HepG2 (cell line): ENCODE measurements at regions not wholly inside any gene's neighbourhood (a gene's known extent, or its start where the extent isn't known, plus 50 kb on each side); places are given as distances from the start of the nearest gene placed in this dataset.

Experiments
- ATAC-seq: fragments of 200-7000 bp; cut with Tn5 transposase; 3 replicates; pipeline ENCODE4 v1.9.1; 2020; ENCODE audit warnings: mild to moderate bottlenecking, moderate library complexity
- BruUV-seq: library from RNA; stranded (reverse); fragments of 400-500 nt; replicated peaks from 2 replicates; lab custom pipeline; 2021; lab: Mats Ljungman, UMichigan
- CTCF ChIA-PET: fragments of 300-600 bp; formaldehyde crosslinking; extraction: SDS; loops from one replicate; lab custom pipeline; 2021; ENCODE audit warnings: low total read pairs, inconsistent platforms, low intra/inter-chr PET ratio; lab: Yijun Ruan, JAX
- POLR2A ChIA-PET: fragments of 350-600 bp; sonication (Branson Sonifier 250); formaldehyde crosslinking; loops from one replicate; lab custom pipeline; 2020; ENCODE audit warnings: antibody characterized with exemption, inconsistent platforms; lab: Yijun Ruan, JAX
- DNase-seq: peaks from one replicate; pipeline ENCODE4 v3.0.0-alpha.2; 2015; ENCODE audit warnings: low spot score
- FAIRE-seq: peaks from 3 replicates; lab custom pipeline; 2011; peaks lifted over from hg19 to GRCh38; lab: Jason Lieb, UNC
- H2AFZ ChIP-seq: one replicate; pipeline ENCODE4 v1.6.1; 2011; ENCODE audit warnings: low read length, inconsistent platforms
- H3K27ac ChIP-seq: fragments of 300-600 bp; 3 replicates; pipeline ENCODE4 v1.8.0; 2011; ENCODE audit warnings: mixed run types, mild to moderate bottlenecking, mixed read lengths, low read length, inconsistent platforms; ENCODE audit not compliant: insufficient read depth; ENCODE audit errors: extremely low read length
- H3K27me3 ChIP-seq, 2 experiments: fragments of 200-600 bp in 1 of 2; 2 replicates in 1 of 2; 3 replicates in 1 of 2; pipeline versions ENCODE4 v1.6.0 to v1.8.0; 2011; ENCODE audit warnings: low read length in 2 of 2, mild to moderate bottlenecking in 2 of 2, moderate library complexity in 2 of 2, inconsistent platforms in 1 of 2; ENCODE audit not compliant: insufficient read depth in 2 of 2, control insufficient read depth in 1 of 2
- H3K36me3 ChIP-seq, 2 experiments: fragments of 200-600 bp in 1 of 2; replicated peaks in 1 of 2; 2 replicates in 1 of 2; 3 replicates in 1 of 2; pipeline versions ENCODE4 v1.5.1 to v1.8.0; 2011; ENCODE audit warnings: low read length in 2 of 2, inconsistent platforms in 1 of 2; ENCODE audit not compliant: insufficient read depth in 2 of 2, control insufficient read depth in 1 of 2
- H3K4me1 ChIP-seq: 2 replicates; pipeline ENCODE4 v1.5.1; 2012; ENCODE audit warnings: low read length, inconsistent platforms; ENCODE audit not compliant: insufficient read depth
- H3K4me2 ChIP-seq: 2 replicates; pipeline ENCODE4 v1.6.0; 2011; ENCODE audit warnings: low read depth, low read length, inconsistent platforms
- H3K4me3 ChIP-seq, 3 experiments: fragments of 200-600 bp in 1 of 3; sonication (generic), shearing (Covaris generic) in 1 of 3; replicated peaks in 1 of 3; 2 replicates each; pipeline ENCODE4 v1.5.1; 2011 to 2016; ENCODE audit warnings: low read length in 3 of 3, inconsistent platforms in 2 of 3, low read depth in 2 of 3, mild to moderate bottlenecking in 2 of 3, control low read depth in 1 of 3, mixed read lengths in 1 of 3; ENCODE audit not compliant: insufficient read depth in 1 of 3
- H3K79me2 ChIP-seq: one replicate; pipeline ENCODE4 v1.6.1; 2011; ENCODE audit warnings: low read length, inconsistent platforms; ENCODE audit not compliant: insufficient read depth
- H3K9ac ChIP-seq: 2 replicates; pipeline ENCODE4 v1.6.0; 2011; ENCODE audit warnings: mild to moderate bottlenecking, low read depth, low read length, inconsistent platforms; ENCODE audit not compliant: insufficient read depth
- H3K9me3 ChIP-seq: 2 replicates; pipeline ENCODE4 v1.5.1; 2012; ENCODE audit warnings: mild to moderate bottlenecking, low read length
- H4K20me1 ChIP-seq: 2 replicates; pipeline ENCODE4 v1.6.0; 2011; ENCODE audit warnings: inconsistent platforms, mild to moderate bottlenecking, low read length, moderate library complexity; ENCODE audit not compliant: insufficient read depth
- GPBP1L1 ChIP-seq: sonication (generic); formaldehyde crosslinking; IDR thresholded peaks from 2 replicates; pipeline ENCODE4 v1.5.0; 2020; ENCODE audit warnings: mild to moderate bottlenecking, missing genetic modification reagents
- GZF1 ChIP-seq: sonication (generic); formaldehyde crosslinking; IDR thresholded peaks from 2 replicates; pipeline ENCODE4 v1.5.1; 2020; ENCODE audit warnings: mild to moderate bottlenecking, missing genetic modification reagents
- HOXA3 ChIP-seq: sonication (generic); formaldehyde crosslinking; IDR thresholded peaks from 2 replicates; pipeline ENCODE4 v1.5.0; 2020; ENCODE audit warnings: missing genetic modification reagents
- KDM5A ChIP-seq: fragments of 200-600 bp; sonication (generic); IDR thresholded peaks from 2 replicates; pipeline ENCODE4 v1.7.0; 2018; ENCODE audit warnings: antibody characterized with exemption, mild to moderate bottlenecking, low read length, borderline replicate concordance
- KLF12 ChIP-seq: sonication (generic); formaldehyde crosslinking; IDR thresholded peaks from 2 replicates; pipeline ENCODE4 v1.4.0; 2020; ENCODE audit warnings: missing genetic modification reagents, borderline replicate concordance
- NFYB ChIP-seq: sonication (generic); formaldehyde crosslinking; IDR thresholded peaks from 2 replicates; pipeline ENCODE4 v1.4.0; 2020; ENCODE audit warnings: missing genetic modification reagents
- RBFOX2 ChIP-seq: fragments of 200-400 bp; formaldehyde crosslinking; IDR thresholded peaks from 2 replicates; pipeline ENCODE4 v1.6.1; 2017; ENCODE audit warnings: low read depth, mild to moderate bottlenecking, low read length
- SNAPC4 ChIP-seq: sonication (generic); formaldehyde crosslinking; IDR thresholded peaks from 2 replicates; pipeline ENCODE4 v1.4.0; 2020; ENCODE audit warnings: mild to moderate bottlenecking, missing genetic modification reagents
- ZNF136 ChIP-seq: sonication (generic); formaldehyde crosslinking; IDR thresholded peaks from 2 replicates; pipeline ENCODE4 v1.8.1; 2022; ENCODE audit warnings: low read depth, mild to moderate bottlenecking, moderate library complexity, missing genetic modification reagents
- ZNF276 ChIP-seq: sonication (generic); formaldehyde crosslinking; IDR thresholded peaks from 2 replicates; pipeline ENCODE4 v1.4.0; 2020; ENCODE audit warnings: mild to moderate bottlenecking, low read depth, missing genetic modification reagents
- ZNF549 ChIP-seq: sonication (generic); formaldehyde crosslinking; IDR thresholded peaks from 2 replicates; pipeline ENCODE4 v1.5.0; 2020; ENCODE audit warnings: missing genetic modification reagents
- ZNF629 ChIP-seq: sonication (generic); formaldehyde crosslinking; conservative IDR thresholded peaks from 2 replicates; pipeline ENCODE4 v1.5.0; 2020; ENCODE audit warnings: missing genetic modification reagents
- ZNF670 ChIP-seq: sonication (generic); formaldehyde crosslinking; IDR thresholded peaks from 2 replicates; pipeline ENCODE4 v1.8.0; 2022; ENCODE audit warnings: mild to moderate bottlenecking, missing genetic modification reagents, borderline replicate concordance
- ZNF691 ChIP-seq: sonication (generic); formaldehyde crosslinking; IDR thresholded peaks from 2 replicates; pipeline ENCODE4 v1.4.0; 2020; ENCODE audit warnings: missing genetic modification reagents, low read depth, mild to moderate bottlenecking, borderline replicate concordance
- ZNF709 ChIP-seq: sonication (generic); formaldehyde crosslinking; IDR thresholded peaks from 2 replicates; pipeline ENCODE4 v1.5.0; 2020; ENCODE audit warnings: mild to moderate bottlenecking, missing genetic modification reagents
- WGBS: methylation state at CpG from one replicate; pipeline ENCODE4 v1.1.6; 2017; ENCODE audit warnings: low lambda C conversion rate; 5-methylcytosine and 5-hydroxymethylcytosine counted together
- in situ Hi-C: cut with HindIII; loops from 2 replicates; pipeline ENCODE4 v1.10.0; 2017; ENCODE audit warnings: low pct_unique_long_range_greater_than_20kb; ENCODE audit not compliant: extremely low pct_ligation_motif_present
- intact Hi-C: fragments of 100-400 bp; cut with micrococcal nuclease; formaldehyde crosslinking; loops from one replicate; pipeline ENCODE4 v1.10.0; 2022; ENCODE audit not compliant: unreplicated experiment

GRCh38 chr6:747028-747427, 54.1 kb upstream of the EXOC2 start:
- CTCF ChIA-PET, result no interaction called here
- no peak overlapping the region for H2AFZ ChIP-seq
- TF ChIP-seq ZNF709 (CRISPR knock-in tag) (no peak), KLF12 (no peak), GPBP1L1 (CRISPR knock-in tag) (no peak), KDM5A (no peak), ZNF549 (CRISPR knock-in tag) (no peak), ZNF691 (CRISPR knock-in tag) (no peak), ZNF629 (CRISPR knock-in tag) (no peak), ZNF670 (CRISPR knock-in tag) (no peak), SNAPC4 (CRISPR knock-in tag) (no peak), ZNF136 (CRISPR knock-in tag) (no peak), NFYB (no peak), RBFOX2 (no peak), HOXA3 (no peak), GZF1 (CRISPR knock-in tag) (no peak), ZNF276 (CRISPR knock-in tag) (no peak)

More at GRCh38 chr6:747028-747427, 54.1 kb upstream of the EXOC2 start:
- Histone ChIP-seq H4K20me1 (no peaks in the 10 kb centered on the region), H3K4me3 (no peak overlapping the region), H3K9ac (no peak overlapping the region), H3K4me1 (no peaks in the 10 kb centered on the region), H3K27ac (no peak overlapping the region), H3K36me3 (no peaks in the 10 kb centered on the region), H3K9me3 (no peaks in the 10 kb centered on the region), H3K79me2 (no peaks in the 10 kb centered on the region), H3K27me3 (peaks cover 2 to 29% of the 10 kb centered on the region in 2 experiments; a peak in 4 of 5 replicates), H3K4me2 (no peak overlapping the region)
- ATAC-seq, result no peak
- BruUV-seq, result no TSS peak
- WGBS, result 35% methylated on average over 4 of the region's 4 CpGs
- FAIRE-seq, result no peak
- POLR2A ChIA-PET, result no interaction called here
- intact Hi-C loops, result no loop called here
- in situ Hi-C loops, result no loop called here
- DNase-seq, result no peak
